HTR-8/SVneo (cell line): ENCODE measurements at regions not wholly inside any gene's neighbourhood (a gene's known extent, or its start where the extent isn't known, plus 50 kb on each side); places are given as distances from the start of the nearest gene placed in this dataset.

Experiments
- DNase-seq: peaks from one replicate; pipeline ENCODE4 v3.0.0; 2011; ENCODE audit warnings: low spot score, mixed read lengths; ENCODE audit not compliant: insufficient read length
- FAIRE-seq: peaks from 2 replicates; lab custom pipeline; 2011; peaks lifted over from hg19 to GRCh38; lab: Jason Lieb, UNC

GRCh38 chr16:61362585-61362984, 673.7 kb downstream of the CDH8 start:
- DNase-seq (no peak), FAIRE-seq (no peak)

GRCh38 chr16:61344791-61345190, 691.4 kb downstream of the CDH8 start:
- DNase-seq (no peak), FAIRE-seq (no peak)

GRCh38 chr16:61332461-61332860, 703.8 kb downstream of the CDH8 start:
- no peak for FAIRE-seq
- no peak for DNase-seq

GRCh38 chr16:61324044-61324443, 712.2 kb downstream of the CDH8 start:
- FAIRE-seq: no peak
- no peak for DNase-seq

- FAIRE-seq: no peak
- DNase-seq: no peak
Measured at GRCh38 chr16:61323456-61323855, 712.8 kb downstream of the CDH8 start.

- FAIRE-seq (no peak), DNase-seq (no peak)
Measured at GRCh38 chr16:61320791-61321190, 715.4 kb downstream of the CDH8 start.

- DNase-seq: no peak
Measured at GRCh38 chr16:61313931-61314330, 722.3 kb downstream of the CDH8 start.

GRCh38 chr16:61309386-61309785, 726.9 kb downstream of the CDH8 start:
- FAIRE-seq (no peak), DNase-seq (no peak)

More at GRCh38 chr16:61313931-61314330, 722.3 kb downstream of the CDH8 start:
- no peak for FAIRE-seq

GRCh38 chr16:61306204-61306603, 730.0 kb downstream of the CDH8 start:
- DNase-seq (no peak), FAIRE-seq (no peak)

GRCh38 chr16:61296814-61297213, 739.4 kb downstream of the CDH8 start:
- FAIRE-seq: no peak
- DNase-seq: no peak

GRCh38 chr16:61296305-61296704, 739.9 kb downstream of the CDH8 start:
- FAIRE-seq (no peak), DNase-seq (no peak)

GRCh38 chr16:61295311-61295710, 740.9 kb downstream of the CDH8 start:
- DNase-seq (no peak), FAIRE-seq (no peak)

GRCh38 chr16:61289141-61289540, 747.1 kb downstream of the CDH8 start:
- DNase-seq: no peak
- no peak for FAIRE-seq

GRCh38 chr16:61277849-61278248, 758.4 kb downstream of the CDH8 start:
- DNase-seq (no peak), FAIRE-seq (no peak)

GRCh38 chr16:61274211-61274610, 762.0 kb downstream of the CDH8 start:
- no peak for FAIRE-seq
- DNase-seq: no peak

GRCh38 chr16:61270726-61271125, 765.5 kb downstream of the CDH8 start:
- DNase-seq: no peak
- no peak for FAIRE-seq

- FAIRE-seq: no peak
Measured at GRCh38 chr16:61263400-61263799, 772.8 kb downstream of the CDH8 start.

GRCh38 chr16:61261315-61261714, 774.9 kb downstream of the CDH8 start:
- no peak for FAIRE-seq
- no peak for DNase-seq

More at GRCh38 chr16:61263400-61263799, 772.8 kb downstream of the CDH8 start:
- DNase-seq: no peak

- FAIRE-seq: no peak
- no peak for DNase-seq
Measured at GRCh38 chr16:61246592-61246991, 789.6 kb downstream of the CDH8 start.

- DNase-seq (no peak), FAIRE-seq (no peak)
Measured at GRCh38 chr16:61243954-61244353, 792.3 kb downstream of the CDH8 start.

- DNase-seq (no peak), FAIRE-seq (no peak)
Measured at GRCh38 chr16:61237884-61238485, 798.3 kb downstream of the CDH8 start.

- no peak for DNase-seq
- no peak for FAIRE-seq
Measured at GRCh38 chr16:61233713-61234112, 802.5 kb downstream of the CDH8 start.

- FAIRE-seq: no peak
- DNase-seq: no peak
Measured at GRCh38 chr16:61228371-61228770, 807.9 kb downstream of the CDH8 start.
